ENCODE measurements at regions not wholly inside any gene's neighbourhood (a gene's known extent, or its start where the extent isn't known, plus 50 kb on each side); places are given as distances from the start of the nearest gene placed in this dataset.

DNA sequence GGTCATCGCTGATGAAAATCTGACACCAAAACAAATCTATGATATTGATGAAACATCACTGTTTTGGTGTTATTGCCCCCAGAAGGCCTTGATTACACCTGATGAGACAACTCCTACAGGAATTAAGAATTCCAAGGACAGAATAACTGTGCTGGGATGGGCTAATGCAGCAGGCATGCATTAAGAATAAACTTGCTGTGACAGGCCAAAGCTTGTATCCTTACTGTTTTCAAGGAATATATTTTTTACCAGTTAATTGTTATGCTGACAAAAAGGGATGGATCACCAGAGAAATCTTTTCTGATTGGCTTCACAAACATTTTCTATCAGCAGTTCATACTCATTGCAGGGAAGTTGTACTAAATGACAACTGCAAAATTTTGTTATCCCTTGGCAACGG, 278.2 kb downstream of the IKZF2 start:
- Histone ChIP-seq H3K79me2 (ENCODE audit: low read length) (no peaks in the 10 kb centered on the region), H3K4me1 (ENCODE audit: low read length) (no peaks in the 10 kb centered on the region), H3K9me3 (replicated peaks; ENCODE audit: insufficient read depth, low read length) (no peaks in the 10 kb centered on the region), H3K27ac (ENCODE audit: low read length) (no peak overlapping the region), H4K20me1 (ENCODE audit: insufficient read depth, low read length) (no peaks in the 10 kb centered on the region), H3F3A (ENCODE audit: insufficient read depth, low read length) (no peaks in the 10 kb centered on the region), H3K4me3 (ENCODE audit: low read length) (no peak overlapping the region), H2AFZ (ENCODE audit: low read length) (no peak overlapping the region), H3K36me3 (replicated peaks; ENCODE audit: insufficient read depth, low read length) (no peaks in the 10 kb centered on the region), H3K9me2 (replicated peaks; ENCODE audit: insufficient read depth, low read length) (no peaks in the 10 kb centered on the region), H3K9ac (ENCODE audit: low read length) (no peak overlapping the region), H3K4me2 (ENCODE audit: low read depth, low read length) (no peak overlapping the region), H3K27me3 (replicated peaks; ENCODE audit: insufficient read depth, low read length) (no peaks in the 10 kb centered on the region)
- no peak for DNase-seq
- TF ChIP-seq EZH2phosphoT487 (IDR thresholded peaks at IDR 0.05; ENCODE audit: low read length) = no peak
- TF ChIP-seq, protein P1, sequence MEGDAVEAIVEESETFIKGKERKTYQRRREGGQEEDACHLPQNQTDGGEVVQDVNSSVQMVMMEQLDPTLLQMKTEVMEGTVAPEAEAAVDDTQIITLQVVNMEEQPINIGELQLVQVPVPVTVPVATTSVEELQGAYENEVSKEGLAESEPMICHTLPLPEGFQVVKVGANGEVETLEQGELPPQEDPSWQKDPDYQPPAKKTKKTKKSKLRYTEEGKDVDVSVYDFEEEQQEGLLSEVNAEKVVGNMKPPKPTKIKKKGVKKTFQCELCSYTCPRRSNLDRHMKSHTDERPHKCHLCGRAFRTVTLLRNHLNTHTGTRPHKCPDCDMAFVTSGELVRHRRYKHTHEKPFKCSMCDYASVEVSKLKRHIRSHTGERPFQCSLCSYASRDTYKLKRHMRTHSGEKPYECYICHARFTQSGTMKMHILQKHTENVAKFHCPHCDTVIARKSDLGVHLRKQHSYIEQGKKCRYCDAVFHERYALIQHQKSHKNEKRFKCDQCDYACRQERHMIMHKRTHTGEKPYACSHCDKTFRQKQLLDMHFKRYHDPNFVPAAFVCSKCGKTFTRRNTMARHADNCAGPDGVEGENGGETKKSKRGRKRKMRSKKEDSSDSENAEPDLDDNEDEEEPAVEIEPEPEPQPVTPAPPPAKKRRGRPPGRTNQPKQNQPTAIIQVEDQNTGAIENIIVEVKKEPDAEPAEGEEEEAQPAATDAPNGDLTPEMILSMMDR (IDR thresholded peaks at IDR 0.05; ENCODE audit: low read length) = no peak
- no peak for TF ChIP-seq EZH2 (optimal IDR thresholded peaks at IDR 0.05; ENCODE audit: low read depth, low read length)

DNA sequence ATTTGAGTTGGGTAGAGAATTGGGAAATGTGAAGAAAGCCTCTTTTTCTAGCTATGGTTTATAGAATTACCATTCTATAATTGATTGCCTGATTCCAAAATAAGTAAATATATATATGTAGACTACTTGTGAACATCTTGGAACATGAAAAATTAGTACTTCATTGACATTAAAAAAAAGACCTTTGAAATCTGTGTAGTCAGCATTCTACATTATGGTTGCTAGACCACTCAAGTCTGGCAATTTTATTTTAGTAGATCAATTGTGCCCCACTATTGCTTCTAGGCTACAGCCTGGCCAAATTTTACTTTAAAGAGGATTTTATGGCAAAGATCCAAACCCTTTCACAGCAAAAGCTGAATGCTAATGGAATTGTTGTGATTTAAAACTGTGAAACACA, 279.8 kb downstream of the IKZF2 start:
- H3K4me1 ChIP-seq (ENCODE audit: low read length) = no peaks in the 10 kb centered on the region
- no peak overlapping the region for H3K9ac ChIP-seq (ENCODE audit: low read length)
- H3K4me2 ChIP-seq (ENCODE audit: low read depth, low read length) = no peak overlapping the region
- TF ChIP-seq, protein P1 (IDR thresholded peaks at IDR 0.05; ENCODE audit: low read length) = no peak
- TF ChIP-seq EZH2phosphoT487 (IDR thresholded peaks at IDR 0.05; ENCODE audit: low read length) (no peak), EZH2 (optimal IDR thresholded peaks at IDR 0.05; ENCODE audit: low read depth, low read length) (no peak)
- H3K79me2 ChIP-seq (ENCODE audit: low read length) = no peaks in the 10 kb centered on the region
- H3F3A ChIP-seq (ENCODE audit: insufficient read depth, low read length) = no peaks in the 10 kb centered on the region
- H3K27ac ChIP-seq (ENCODE audit: low read length) = no peak overlapping the region
- no peaks in the 10 kb centered on the region for H3K27me3 ChIP-seq (replicated peaks; ENCODE audit: insufficient read depth, low read length)
- no peak overlapping the region for H2AFZ ChIP-seq (ENCODE audit: low read length)
- no peaks in the 10 kb centered on the region for H4K20me1 ChIP-seq (ENCODE audit: insufficient read depth, low read length)
- no peak for DNase-seq
- H3K36me3 ChIP-seq (replicated peaks; ENCODE audit: insufficient read depth, low read length) = no peaks in the 10 kb centered on the region
- no peaks in the 10 kb centered on the region for H3K9me2 ChIP-seq (replicated peaks; ENCODE audit: insufficient read depth, low read length)
- H3K9me3 ChIP-seq (replicated peaks; ENCODE audit: insufficient read depth, low read length) = no peaks in the 10 kb centered on the region
- no peak overlapping the region for H3K4me3 ChIP-seq (ENCODE audit: low read length)

DNA sequence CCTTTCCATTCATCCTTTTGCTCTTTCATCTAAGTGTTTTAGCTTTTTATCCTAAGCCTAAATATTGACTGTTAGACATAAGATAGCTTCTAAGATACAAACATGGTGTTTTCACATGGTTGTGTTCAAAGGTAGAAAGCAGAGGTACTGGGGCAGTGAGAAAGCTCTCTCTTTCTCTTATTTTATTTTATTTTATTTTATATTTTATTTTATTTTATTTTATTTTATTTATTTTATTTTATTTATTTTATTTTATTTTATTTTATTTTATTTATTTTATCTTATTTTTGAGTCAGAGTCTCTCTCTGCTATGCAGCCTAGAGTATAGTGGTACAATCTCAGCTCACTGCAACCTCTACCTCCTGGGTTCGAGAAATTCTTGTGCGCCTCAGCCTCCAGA, 287.2 kb downstream of the IKZF2 start:
- H3K27me3 ChIP-seq (replicated peaks; ENCODE audit: insufficient read depth, low read length) = no peaks in the 10 kb centered on the region
- H3K9me2 ChIP-seq (replicated peaks; ENCODE audit: insufficient read depth, low read length) = no peaks in the 10 kb centered on the region
- H3K79me2 ChIP-seq (ENCODE audit: low read length) = no peaks in the 10 kb centered on the region
- H2AFZ ChIP-seq (ENCODE audit: low read length) = no peak overlapping the region
- no peak overlapping the region for H3K4me2 ChIP-seq (ENCODE audit: low read depth, low read length)
- H3K36me3 ChIP-seq (replicated peaks; ENCODE audit: insufficient read depth, low read length) = no peaks in the 10 kb centered on the region
- DNase-seq = no peak
- no peaks in the 10 kb centered on the region for H3K9me3 ChIP-seq (replicated peaks; ENCODE audit: insufficient read depth, low read length)
- H3K4me3 ChIP-seq (ENCODE audit: low read length) = no peak overlapping the region
- no peaks in the 10 kb centered on the region for H4K20me1 ChIP-seq (ENCODE audit: insufficient read depth, low read length)
- no peak overlapping the region for H3K9ac ChIP-seq (ENCODE audit: low read length)
- no peaks in the 10 kb centered on the region for H3K4me1 ChIP-seq (ENCODE audit: low read length)
- H3F3A ChIP-seq (ENCODE audit: insufficient read depth, low read length) = no peaks in the 10 kb centered on the region
- TF ChIP-seq EZH2phosphoT487 (IDR thresholded peaks at IDR 0.05; ENCODE audit: low read length) = no peak
- TF ChIP-seq, protein P1 (IDR thresholded peaks at IDR 0.05; ENCODE audit: low read length) = no peak
- TF ChIP-seq EZH2 (optimal IDR thresholded peaks at IDR 0.05; ENCODE audit: low read depth, low read length) = no peak
- no peak overlapping the region for H3K27ac ChIP-seq (ENCODE audit: low read length)

All from MM.1S (cell line).